Progenitor cell of endocrine pancreas (in vitro differentiated cells): ENCODE measurements at regions not wholly inside any gene's neighbourhood (a gene's known extent, or its start where the extent isn't known, plus 50 kb on each side); places are given as distances from the start of the nearest gene placed in this dataset.

ENCODE experiments used
- DNase-seq: peaks from one replicate; pipeline ENCODE4 v3.0.0; 2021; ENCODE audit warnings: low spot score; ENCODE audit not compliant: unreplicated experiment
- H3K27ac Mint-ChIP-seq: 2 replicates; pipeline ENCODE4 v1.8.0; 2021; ENCODE audit warnings: mild to moderate bottlenecking, moderate library complexity, mixed read lengths
- H3K27me3 Mint-ChIP-seq: 2 replicates; pipeline ENCODE4 v1.8.0; 2021; ENCODE audit warnings: mixed read lengths
- H3K36me3 Mint-ChIP-seq: 2 replicates; pipeline ENCODE4 v1.8.0; 2022; ENCODE audit warnings: mixed read lengths; ENCODE audit not compliant: insufficient read depth
- H3K4me1 Mint-ChIP-seq: 2 replicates; pipeline ENCODE4 v1.8.0; 2021; ENCODE audit warnings: low read depth, mixed read lengths
- H3K4me3 Mint-ChIP-seq: 2 replicates; pipeline ENCODE4 v1.8.0; 2021; ENCODE audit warnings: low read depth, mild to moderate bottlenecking, moderate library complexity, mixed read lengths
- H3K9me3 Mint-ChIP-seq: 2 replicates; pipeline ENCODE4 v1.8.0; 2021; ENCODE audit warnings: low read depth, mixed read lengths
- CTCF ChIP-seq: fragments of 200-600 bp; sonication (generic); IDR thresholded peaks from one replicate; pipeline ENCODE4 v1.5.0; 2021; ENCODE audit warnings: antibody characterized with exemption, mild to moderate bottlenecking; ENCODE audit not compliant: unreplicated experiment

- no peak for TF ChIP-seq CTCF
- no peak overlapping the region for H3K4me3 Mint-ChIP-seq
- no peaks in the 10 kb centered on the region for H3K36me3 Mint-ChIP-seq
- DNase-seq, result no peak
- H3K27me3 Mint-ChIP-seq, result peaks cover 35% of the 10 kb centered on the region
- no peaks in the 10 kb centered on the region for H3K9me3 Mint-ChIP-seq
- no peaks in the 10 kb centered on the region for H3K4me1 Mint-ChIP-seq
- H3K27ac Mint-ChIP-seq, result no peak overlapping the region
Observed at GRCh38 chr1:93022580-93022979, 56.5 kb upstream of the MTF2 start.

GRCh38 chr1:93023281-93023680 lies 55.8 kb upstream of the MTF2 start:
- H3K4me1 Mint-ChIP-seq, result no peaks in the 10 kb centered on the region
- no peak for TF ChIP-seq CTCF
- no peaks in the 10 kb centered on the region for H3K9me3 Mint-ChIP-seq
- no peaks in the 10 kb centered on the region for H3K36me3 Mint-ChIP-seq
- no peak overlapping the region for H3K4me3 Mint-ChIP-seq
- H3K27me3 Mint-ChIP-seq, result peaks cover 39% of the 10 kb centered on the region
- H3K27ac Mint-ChIP-seq, result no peak overlapping the region
- no peak for DNase-seq

GRCh38 chr1:93025572-93025971 lies 53.5 kb upstream of the MTF2 start:
- Mint-ChIP-seq H3K27ac (no peak overlapping the region), H3K4me3 (no peak overlapping the region), H3K36me3 (no peaks in the 10 kb centered on the region), H3K27me3 (peaks cover 40% of the 10 kb centered on the region), H3K9me3 (no peaks in the 10 kb centered on the region), H3K4me1 (no peaks in the 10 kb centered on the region)
- no peak for TF ChIP-seq CTCF
- DNase-seq, result no peak

GRCh38 chr1:93028542-93028941 lies 50.5 kb upstream of the MTF2 start:
- H3K4me3 Mint-ChIP-seq, result no peak overlapping the region
- H3K9me3 Mint-ChIP-seq, result no peaks in the 10 kb centered on the region
- DNase-seq, result no peak
- TF ChIP-seq CTCF, result no peak
- H3K27ac Mint-ChIP-seq, result no peak overlapping the region
- peaks cover 32% of the 10 kb centered on the region for H3K27me3 Mint-ChIP-seq
- no peaks in the 10 kb centered on the region for H3K4me1 Mint-ChIP-seq
- H3K36me3 Mint-ChIP-seq, result no peaks in the 10 kb centered on the region
